ENCODE measurements at regions not wholly inside any gene's neighbourhood (a gene's known extent, or its start where the extent isn't known, plus 50 kb on each side); places are given as distances from the start of the nearest gene placed in this dataset.

DNA sequence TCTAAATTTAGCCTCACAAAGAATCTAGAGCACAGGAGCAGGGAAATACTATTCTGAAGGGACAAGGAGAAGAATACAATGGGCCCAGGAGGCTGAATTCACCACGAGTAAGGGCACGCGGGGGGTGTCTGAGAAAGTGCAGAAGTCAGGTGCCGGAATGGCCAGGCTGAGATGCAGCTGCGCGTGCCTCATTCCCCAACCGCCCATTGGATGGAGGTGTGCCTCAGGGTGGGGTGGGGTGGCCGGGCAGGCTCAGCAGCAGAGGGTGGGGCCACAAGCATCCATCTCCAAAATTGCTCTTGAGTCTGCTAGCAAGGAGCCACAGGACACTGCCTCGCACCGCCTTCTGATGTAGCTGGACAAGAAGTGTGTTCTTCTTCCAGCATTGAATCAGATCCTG is 387.0 kb downstream of the SHANK2 start:
- Histone ChIP-seq H3K36me3 (ENCODE audit: control insufficient read depth in 4 of 4, insufficient read depth in 4 of 4, low read length in 4 of 4) (peaks cover 0 to 1% (median 0%) of the 10 kb centered on the region in 4 donors), H3K27me3 (ENCODE audit: control insufficient read depth in 3 of 3, insufficient read depth in 3 of 3, low read length in 2 of 3) (no peaks in the 10 kb centered on the region), H3K4me3 (no peak overlapping the region), H3K27ac (ENCODE audit: low read depth in 1 of 2, low read length in 1 of 2) (no peak overlapping the region), H3K4me1 (ENCODE audit: control insufficient read depth in 5 of 5, insufficient read depth in 5 of 5, low read length in 5 of 5) (no peaks in the 10 kb centered on the region), H3K9ac (ENCODE audit: insufficient read depth in 1 of 2, low read length in 2 of 2) (no peak overlapping the region), H3K9me3 (ENCODE audit: control insufficient read depth in 4 of 4, insufficient read depth in 3 of 4, low read length in 3 of 4) (no peaks in the 10 kb centered on the region)
- TF ChIP-seq, protein P1, sequence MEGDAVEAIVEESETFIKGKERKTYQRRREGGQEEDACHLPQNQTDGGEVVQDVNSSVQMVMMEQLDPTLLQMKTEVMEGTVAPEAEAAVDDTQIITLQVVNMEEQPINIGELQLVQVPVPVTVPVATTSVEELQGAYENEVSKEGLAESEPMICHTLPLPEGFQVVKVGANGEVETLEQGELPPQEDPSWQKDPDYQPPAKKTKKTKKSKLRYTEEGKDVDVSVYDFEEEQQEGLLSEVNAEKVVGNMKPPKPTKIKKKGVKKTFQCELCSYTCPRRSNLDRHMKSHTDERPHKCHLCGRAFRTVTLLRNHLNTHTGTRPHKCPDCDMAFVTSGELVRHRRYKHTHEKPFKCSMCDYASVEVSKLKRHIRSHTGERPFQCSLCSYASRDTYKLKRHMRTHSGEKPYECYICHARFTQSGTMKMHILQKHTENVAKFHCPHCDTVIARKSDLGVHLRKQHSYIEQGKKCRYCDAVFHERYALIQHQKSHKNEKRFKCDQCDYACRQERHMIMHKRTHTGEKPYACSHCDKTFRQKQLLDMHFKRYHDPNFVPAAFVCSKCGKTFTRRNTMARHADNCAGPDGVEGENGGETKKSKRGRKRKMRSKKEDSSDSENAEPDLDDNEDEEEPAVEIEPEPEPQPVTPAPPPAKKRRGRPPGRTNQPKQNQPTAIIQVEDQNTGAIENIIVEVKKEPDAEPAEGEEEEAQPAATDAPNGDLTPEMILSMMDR (IDR thresholded peaks at IDR 0.05; ENCODE audit: control extremely low read depth, extremely low read depth): no peak
- WGBS, 2 donors: 89 to 91% methylated on average over 10 of the region's 10 CpGs
- DNase-seq: no peak
- ATAC-seq (ENCODE audit: insufficient read depth, low FRiP score): no peak

DNA sequence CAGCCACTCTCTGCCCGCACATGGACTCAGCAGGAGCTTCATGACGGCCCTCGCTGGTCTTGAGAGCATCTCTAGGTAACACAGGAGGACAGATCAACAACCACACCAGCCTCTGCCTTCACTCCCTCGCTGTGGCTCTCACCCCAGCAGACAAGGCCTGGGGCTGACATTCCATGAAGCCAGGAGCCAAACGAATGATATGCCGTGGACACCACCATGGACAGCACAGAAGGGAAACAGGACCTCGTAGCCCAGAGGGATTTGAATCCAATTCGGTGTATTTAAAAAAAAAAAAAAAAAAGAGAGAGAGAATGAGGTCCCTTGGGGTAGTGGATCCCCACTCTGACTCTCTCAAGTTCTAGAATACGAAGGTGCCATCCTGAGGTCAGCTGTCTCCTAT is 385.5 kb downstream of the SHANK2 start:
- ATAC-seq (ENCODE audit: insufficient read depth, low FRiP score) (no peak), DNase-seq (no peak)
- TF ChIP-seq, protein P1 (IDR thresholded peaks at IDR 0.05; ENCODE audit: control extremely low read depth, extremely low read depth): no peak
- H3K4me1 ChIP-seq (ENCODE audit: control insufficient read depth in 5 of 5, insufficient read depth in 5 of 5, low read length in 5 of 5): no peaks in the 10 kb centered on the region
- no peaks in the 10 kb centered on the region for H3K9me3 ChIP-seq (ENCODE audit: control insufficient read depth in 4 of 4, insufficient read depth in 3 of 4, low read length in 3 of 4)
- H3K27me3 ChIP-seq (ENCODE audit: control insufficient read depth in 3 of 3, insufficient read depth in 3 of 3, low read length in 2 of 3): no peaks in the 10 kb centered on the region
- H3K4me3 ChIP-seq: no peak overlapping the region
- WGBS, 2 donors: 82 to 83% methylated on average over 9 of the region's 9 CpGs
- peaks cover 0 to 1% (median 0%) of the 10 kb centered on the region in 4 donors for H3K36me3 ChIP-seq (ENCODE audit: control insufficient read depth in 4 of 4, insufficient read depth in 4 of 4, low read length in 4 of 4)
- no peak overlapping the region for H3K9ac ChIP-seq (ENCODE audit: insufficient read depth in 1 of 2, low read length in 2 of 2)
- H3K27ac ChIP-seq (ENCODE audit: low read depth in 1 of 2, low read length in 1 of 2): no peak overlapping the region

DNA sequence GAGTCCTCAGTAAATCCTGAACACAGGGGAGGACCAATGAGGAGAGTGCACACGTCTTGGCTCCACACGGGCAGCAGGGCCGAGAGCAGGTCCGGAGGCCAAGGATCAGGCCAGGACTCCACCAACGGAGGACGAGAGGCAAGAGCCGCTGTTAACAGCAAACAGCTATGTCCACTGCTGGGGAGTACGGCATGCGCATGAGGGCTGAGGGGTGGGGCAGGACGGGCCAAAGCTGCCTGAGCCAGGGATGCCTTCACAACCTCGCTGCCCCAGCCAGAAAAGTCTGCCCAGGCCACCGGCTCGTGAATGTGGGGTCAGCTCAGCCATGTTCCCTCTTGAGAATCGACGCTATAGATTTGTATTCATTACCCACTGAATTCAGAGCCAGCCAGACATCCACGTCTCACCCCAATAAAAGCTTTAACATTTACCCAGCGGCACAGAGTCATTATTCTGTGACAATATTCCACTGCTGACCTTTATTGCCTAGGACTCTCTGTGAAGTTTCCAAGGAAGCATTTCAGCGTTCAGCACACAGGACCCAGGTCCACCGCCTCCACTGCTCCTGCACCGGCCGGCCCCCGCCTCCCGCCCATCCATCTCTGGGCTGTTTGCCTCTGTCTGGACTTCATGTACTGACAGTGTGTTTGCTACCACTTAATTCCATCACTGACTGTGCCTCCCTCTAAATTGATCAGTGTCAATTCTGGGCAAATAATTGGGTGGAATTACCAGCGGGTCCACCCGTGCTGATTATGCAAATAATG is 384.9 kb downstream of the SHANK2 start:
- H3K4me1 ChIP-seq (ENCODE audit: control insufficient read depth in 5 of 5, insufficient read depth in 5 of 5, low read length in 5 of 5): no peaks in the 10 kb centered on the region
- H3K36me3 ChIP-seq (ENCODE audit: control insufficient read depth in 4 of 4, insufficient read depth in 4 of 4, low read length in 4 of 4): peaks cover 0 to 1% (median 0%) of the 10 kb centered on the region in 4 donors
- no peak overlapping the region for H3K27ac ChIP-seq (ENCODE audit: low read depth in 1 of 2, low read length in 1 of 2)
- no peak overlapping the region for H3K9ac ChIP-seq (ENCODE audit: insufficient read depth in 1 of 2, low read length in 2 of 2)
- H3K9me3 ChIP-seq (ENCODE audit: control insufficient read depth in 4 of 4, insufficient read depth in 3 of 4, low read length in 3 of 4): no peaks in the 10 kb centered on the region
- TF ChIP-seq, protein P1 (IDR thresholded peaks at IDR 0.05; ENCODE audit: control extremely low read depth, extremely low read depth): no peak
- DNase-seq (no peak), ATAC-seq (ENCODE audit: insufficient read depth, low FRiP score) (no peak)
- no peak overlapping the region for H3K4me3 ChIP-seq
- H3K27me3 ChIP-seq (ENCODE audit: control insufficient read depth in 3 of 3, insufficient read depth in 3 of 3, low read length in 2 of 3): no peaks in the 10 kb centered on the region
- WGBS, 2 donors: 86 to 89% methylated on average over 25 of the region's 25 CpGs

All from lung (tissue), 11 donors.